ENCODE measurements at regions not wholly inside any gene's neighbourhood (a gene's known extent, or its start where the extent isn't known, plus 50 kb on each side); places are given as distances from the start of the nearest gene placed in this dataset.

DNA sequence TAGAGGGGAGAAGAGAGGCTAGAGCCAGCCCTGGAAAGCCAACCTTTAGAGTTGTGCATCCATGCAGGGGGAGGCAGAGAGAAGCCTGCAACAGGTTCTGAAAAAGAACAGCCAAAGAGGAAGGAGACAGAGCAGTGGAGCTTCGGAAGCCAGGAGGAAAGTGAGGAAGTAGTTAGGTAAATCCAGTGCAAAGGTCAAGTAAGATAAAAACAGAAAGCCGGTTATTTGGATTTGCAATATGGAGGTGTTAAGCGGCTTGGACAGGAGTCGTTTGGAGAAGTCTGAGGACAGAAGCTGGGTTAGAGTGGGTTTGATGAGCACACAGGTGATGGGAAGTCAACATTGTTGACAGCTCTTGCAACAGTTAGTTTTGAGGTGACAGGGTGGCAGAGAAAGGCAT, 53.5 kb upstream of the FLT1 start:
- no peak overlapping the region for H3K27ac ChIP-seq (ENCODE audit: insufficient read length, low read depth, low read length)
- H3K18ac ChIP-seq (ENCODE audit: insufficient read length, low read depth, low read length): no peak overlapping the region
- TF ChIP-seq, protein P1, sequence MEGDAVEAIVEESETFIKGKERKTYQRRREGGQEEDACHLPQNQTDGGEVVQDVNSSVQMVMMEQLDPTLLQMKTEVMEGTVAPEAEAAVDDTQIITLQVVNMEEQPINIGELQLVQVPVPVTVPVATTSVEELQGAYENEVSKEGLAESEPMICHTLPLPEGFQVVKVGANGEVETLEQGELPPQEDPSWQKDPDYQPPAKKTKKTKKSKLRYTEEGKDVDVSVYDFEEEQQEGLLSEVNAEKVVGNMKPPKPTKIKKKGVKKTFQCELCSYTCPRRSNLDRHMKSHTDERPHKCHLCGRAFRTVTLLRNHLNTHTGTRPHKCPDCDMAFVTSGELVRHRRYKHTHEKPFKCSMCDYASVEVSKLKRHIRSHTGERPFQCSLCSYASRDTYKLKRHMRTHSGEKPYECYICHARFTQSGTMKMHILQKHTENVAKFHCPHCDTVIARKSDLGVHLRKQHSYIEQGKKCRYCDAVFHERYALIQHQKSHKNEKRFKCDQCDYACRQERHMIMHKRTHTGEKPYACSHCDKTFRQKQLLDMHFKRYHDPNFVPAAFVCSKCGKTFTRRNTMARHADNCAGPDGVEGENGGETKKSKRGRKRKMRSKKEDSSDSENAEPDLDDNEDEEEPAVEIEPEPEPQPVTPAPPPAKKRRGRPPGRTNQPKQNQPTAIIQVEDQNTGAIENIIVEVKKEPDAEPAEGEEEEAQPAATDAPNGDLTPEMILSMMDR (conservative IDR thresholded peaks at IDR 0.05): no peak
- H3K23ac ChIP-seq (ENCODE audit: insufficient read length, low read depth, low read length): no peak overlapping the region
- H3K4me2 ChIP-seq (ENCODE audit: insufficient read depth, insufficient read length, low read length): no peak overlapping the region
- no peaks in the 10 kb centered on the region for H3K9me3 ChIP-seq (ENCODE audit: control insufficient read depth, low read depth, low read length)
- H3K36me3 Mint-ChIP-seq (ENCODE audit: insufficient read depth in 1 of 3, low read depth in 3 of 3): peaks cover 0 to 6% (median 5%) of the 10 kb centered on the region in 3 experiments; a peak in 5 of 7 replicates
- H3K27me3 Mint-ChIP-seq (ENCODE audit: low read depth): no peaks in the 10 kb centered on the region
- H3K27ac Mint-ChIP-seq: no peak overlapping the region
- DNase-seq: no peak
- H2BK120ac ChIP-seq (ENCODE audit: low read depth, low read length, poor library complexity, severe bottlenecking): no peak overlapping the region
- H2BK5ac ChIP-seq (ENCODE audit: insufficient read length, low read length): no peak overlapping the region
- H4K20me1 ChIP-seq (ENCODE audit: control insufficient read depth, insufficient read depth, insufficient read length): no peaks in the 10 kb centered on the region
- H2AFZ ChIP-seq (ENCODE audit: low read length): no peak overlapping the region
- no peak overlapping the region for H4K5ac ChIP-seq (ENCODE audit: insufficient read length, low read depth, low read length)
- no peaks in the 10 kb centered on the region; the same call in 1 of the 2 replicates for H3K27me3 ChIP-seq (ENCODE audit: insufficient read depth, low read length)
- H3K9me3 Mint-ChIP-seq: peaks cover 5% of the 10 kb centered on the region in 2 experiments; a peak in 4 of 5 replicates
- H3K79me1 ChIP-seq (ENCODE audit: insufficient read depth, low read depth, low read length, poor library complexity, severe bottlenecking): no peaks in the 10 kb centered on the region
- H3K4me1 ChIP-seq (ENCODE audit: insufficient read depth, low read length): no peaks in the 10 kb centered on the region; the same call in 1 of the 2 replicates
- H3K4me1 Mint-ChIP-seq: peaks cover 15 to 16% of the 10 kb centered on the region in 2 experiments
- no peak overlapping the region for H2BK15ac ChIP-seq (ENCODE audit: low read depth, low read length)
- H2AK5ac ChIP-seq (ENCODE audit: insufficient read length, low read length): no peak overlapping the region
- H2BK20ac ChIP-seq (ENCODE audit: low read depth, low read length, poor library complexity, severe bottlenecking): no peak overlapping the region
- no peaks in the 10 kb centered on the region for H3K79me2 ChIP-seq (ENCODE audit: insufficient read depth, low read length)
- no peak overlapping the region for H3T11ph ChIP-seq (ENCODE audit: low read length)
- H2BK12ac ChIP-seq (ENCODE audit: insufficient read length, low read depth, low read length): no peak overlapping the region
- no peak overlapping the region for H3K56ac ChIP-seq (ENCODE audit: insufficient read length, low read depth, low read length)
- H3K4me3 Mint-ChIP-seq: no peak overlapping the region
- H4K91ac ChIP-seq (ENCODE audit: insufficient read length, low read depth, low read length): no peak overlapping the region
- no peak overlapping the region for H3K9ac ChIP-seq (ENCODE audit: extremely low read depth, insufficient read length, low read length)
- H4K8ac ChIP-seq (replicated peaks; ENCODE audit: insufficient read length, low read depth, low read length): no peak overlapping the region
- WGBS (ENCODE audit: extremely low coverage, insufficient read length, low lambda C conversion rate): no CpG with 5 or more reads among the region's 4 CpGs
- H3K4ac ChIP-seq (ENCODE audit: low read depth, low read length): no peak overlapping the region
- H3K23me2 ChIP-seq (ENCODE audit: insufficient read length, low read depth, low read length, poor library complexity, severe bottlenecking): no peaks in the 10 kb centered on the region
- H3K14ac ChIP-seq (ENCODE audit: insufficient read depth, low read length): no peak overlapping the region

All from H9 (cell line).